HG03064 (cell line): ENCODE measurements at regions not wholly inside any gene's neighbourhood (a gene's known extent, or its start where the extent isn't known, plus 50 kb on each side); places are given as distances from the start of the nearest gene placed in this dataset.

Source experiments
- ATAC-seq: cut with Tn5 transposase; IDR thresholded peaks from one replicate; pipeline ENCODE4 v1.9.1; 2021; ENCODE audit warnings: low read depth; ENCODE audit not compliant: unreplicated experiment

DNA sequence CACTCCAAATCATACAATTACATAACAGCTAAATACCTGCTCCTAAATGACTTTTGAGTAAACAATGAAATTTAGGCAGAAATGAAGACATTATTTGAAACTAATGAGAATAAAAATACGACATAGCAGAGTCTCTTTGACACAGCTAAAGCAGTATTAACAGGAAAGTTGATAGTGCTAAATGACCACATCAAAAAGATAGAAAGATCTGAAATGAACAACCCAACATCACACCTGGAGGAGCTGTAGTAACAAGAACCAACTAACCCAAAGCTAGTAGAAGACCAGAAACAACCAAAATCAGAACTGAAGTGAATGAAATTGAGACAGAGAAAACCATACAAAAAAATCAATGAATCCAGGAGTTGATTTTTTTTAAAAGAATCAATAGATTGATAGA, 257.8 kb downstream of the ARAP2 start:
- ATAC-seq = no peak

DNA sequence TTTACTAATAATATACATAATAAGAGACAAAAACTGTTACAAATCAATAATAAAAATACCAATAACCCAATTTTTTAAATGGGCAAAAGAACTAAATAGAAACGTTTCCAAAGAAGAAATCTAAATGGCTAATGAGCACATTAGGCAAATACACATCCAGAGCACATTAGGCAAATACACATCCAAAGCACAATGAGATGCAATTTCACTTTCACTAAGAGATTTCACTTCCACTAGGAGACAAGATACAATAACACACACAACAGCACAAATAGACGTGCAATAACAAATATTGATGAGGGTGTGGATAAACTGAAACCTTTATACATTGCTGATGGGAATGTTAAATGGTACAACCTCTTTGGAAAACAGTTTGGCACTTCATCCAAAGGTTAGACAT, 250.7 kb downstream of the ARAP2 start:
- ATAC-seq = no peak

DNA sequence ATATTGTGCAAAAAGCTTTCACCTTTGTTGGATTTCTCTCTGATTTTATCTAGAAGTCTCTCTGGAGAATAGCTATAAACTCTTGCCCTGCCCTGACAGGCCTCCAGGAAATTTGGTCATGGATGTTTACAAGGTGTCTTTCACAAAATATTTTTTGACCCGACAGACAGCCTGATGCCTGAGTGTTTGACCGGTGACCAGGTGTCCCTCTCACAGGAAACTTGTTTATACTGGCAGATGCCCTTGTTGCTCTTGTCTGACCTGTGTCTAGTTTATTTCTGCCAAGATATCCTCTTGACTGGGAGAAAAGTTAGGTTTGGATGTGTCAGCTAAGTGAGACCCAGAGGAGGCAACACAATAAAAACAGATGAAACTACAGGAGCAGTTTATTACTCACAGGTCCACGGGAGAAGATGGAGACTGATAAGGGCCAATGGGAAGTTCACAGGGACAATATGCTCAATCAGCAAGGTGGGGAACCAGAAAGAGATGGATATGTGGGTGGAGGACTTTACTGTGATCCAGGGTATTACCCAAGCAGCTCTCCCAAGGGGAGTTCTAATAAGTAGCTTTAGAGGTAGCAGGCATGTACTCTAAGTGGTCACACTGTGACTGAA, 243.3 kb downstream of the ARAP2 start:
- ATAC-seq = no peak

DNA sequence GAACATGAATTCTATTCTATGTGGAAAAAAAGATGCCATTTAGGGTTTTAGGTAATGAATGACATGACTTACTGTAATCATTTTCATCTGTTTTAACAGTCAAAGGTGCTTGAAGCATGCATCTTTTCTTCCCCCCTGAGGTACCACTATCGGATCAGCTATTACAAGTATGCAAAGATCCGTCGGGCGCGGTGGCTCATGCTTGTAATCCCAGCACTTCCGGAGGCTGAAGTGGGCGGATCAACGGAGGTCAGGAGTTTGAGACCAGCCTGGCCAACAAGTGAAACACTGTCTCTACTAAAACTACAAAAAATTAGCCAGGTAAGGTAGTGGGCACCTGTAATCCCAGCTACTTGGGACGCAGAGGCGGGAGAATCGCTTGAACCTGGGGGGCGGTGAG, 241.3 kb downstream of the ARAP2 start:
- no peak for ATAC-seq

DNA sequence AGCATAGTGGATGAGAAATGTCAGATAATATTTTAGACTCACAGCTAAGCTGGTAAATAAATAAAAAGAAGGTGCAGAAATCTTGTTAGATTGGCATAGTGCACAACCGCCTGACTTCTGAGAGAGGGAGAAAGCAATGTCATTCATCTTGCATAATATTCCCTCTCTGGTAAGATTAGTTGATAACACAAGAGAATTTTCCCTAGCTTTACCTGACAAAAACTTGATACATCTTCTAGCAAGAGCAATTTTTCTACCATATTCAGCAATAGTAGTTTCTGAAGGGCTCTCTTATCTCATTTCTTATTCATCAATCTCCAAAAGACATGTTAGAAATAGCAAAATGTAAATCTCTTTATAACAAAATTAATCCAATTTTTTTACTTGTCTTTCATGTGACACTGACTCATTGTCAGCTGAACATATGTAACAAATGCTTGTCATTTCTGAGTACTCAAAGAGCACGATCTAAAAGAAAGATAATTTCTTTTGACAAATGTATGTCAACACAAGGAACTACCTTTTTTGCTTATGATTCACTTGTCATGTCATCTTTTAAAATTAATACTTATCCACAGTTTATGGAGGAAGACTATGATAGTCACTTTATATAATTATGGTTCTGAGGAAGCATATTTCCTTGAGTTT, 240.0 kb downstream of the ARAP2 start:
- ATAC-seq = no peak

DNA sequence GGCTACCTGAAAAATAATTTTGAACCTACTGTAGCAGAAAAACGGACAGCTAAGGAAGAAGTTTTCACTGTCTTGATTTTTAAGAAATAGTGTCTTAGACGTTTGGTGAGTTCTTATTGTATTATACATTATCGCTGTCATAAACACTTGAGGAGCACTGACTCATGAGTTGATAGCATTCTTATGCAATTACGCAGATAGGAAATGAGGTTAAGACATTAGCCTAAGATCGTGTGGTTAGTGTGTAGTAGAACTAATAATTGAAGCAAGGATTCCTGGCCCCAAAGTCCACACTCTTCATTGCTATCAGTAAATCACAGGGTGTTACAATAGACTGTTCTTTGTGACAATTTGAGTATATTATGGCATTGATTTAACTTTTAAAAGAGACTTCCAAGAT, 238.1 kb downstream of the ARAP2 start:
- ATAC-seq = no peak

DNA sequence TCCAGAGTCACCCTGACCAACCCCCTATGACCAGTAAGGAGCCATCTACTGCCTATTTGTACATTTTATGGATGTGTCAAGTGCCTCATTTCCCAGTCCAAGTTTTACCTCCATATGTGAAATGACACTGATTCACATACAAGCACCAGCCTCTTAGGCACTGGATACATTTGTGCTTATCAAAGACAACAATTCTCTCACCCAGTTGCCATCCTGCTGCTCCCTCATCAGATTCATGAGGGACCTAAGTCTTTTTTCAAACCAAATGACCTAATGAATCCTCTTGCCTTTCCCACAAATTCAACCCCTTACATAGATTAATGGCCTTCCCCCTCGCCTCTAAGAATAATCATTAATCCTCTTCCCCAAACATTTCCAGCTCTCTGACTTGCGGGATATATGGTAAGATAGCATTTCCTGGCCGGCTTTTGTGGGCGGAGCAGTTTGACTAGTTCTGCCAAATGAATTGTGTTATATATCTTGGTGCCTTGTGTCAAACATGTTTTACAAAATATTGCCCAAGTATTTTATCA, 233.9 kb downstream of the ARAP2 start:
- ATAC-seq = no peak

DNA sequence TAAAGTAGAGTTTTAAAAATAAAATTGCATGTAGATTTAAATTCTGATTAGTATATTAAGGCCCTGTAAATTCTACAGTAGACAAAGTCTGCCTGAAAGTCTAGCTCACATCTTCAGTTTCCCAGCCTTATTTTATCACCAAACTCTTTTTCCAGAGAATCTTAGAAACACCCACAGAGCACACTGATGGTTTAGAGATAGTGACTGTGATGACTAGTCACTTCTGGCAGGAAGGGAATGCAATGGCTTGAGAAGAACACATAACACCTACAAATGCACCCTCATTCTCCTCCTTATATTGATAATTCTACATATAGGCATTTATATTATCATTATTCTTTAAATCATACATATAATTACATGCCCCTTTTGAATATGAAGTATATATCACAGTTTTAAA, 232.9 kb downstream of the ARAP2 start:
- ATAC-seq = no peak

DNA sequence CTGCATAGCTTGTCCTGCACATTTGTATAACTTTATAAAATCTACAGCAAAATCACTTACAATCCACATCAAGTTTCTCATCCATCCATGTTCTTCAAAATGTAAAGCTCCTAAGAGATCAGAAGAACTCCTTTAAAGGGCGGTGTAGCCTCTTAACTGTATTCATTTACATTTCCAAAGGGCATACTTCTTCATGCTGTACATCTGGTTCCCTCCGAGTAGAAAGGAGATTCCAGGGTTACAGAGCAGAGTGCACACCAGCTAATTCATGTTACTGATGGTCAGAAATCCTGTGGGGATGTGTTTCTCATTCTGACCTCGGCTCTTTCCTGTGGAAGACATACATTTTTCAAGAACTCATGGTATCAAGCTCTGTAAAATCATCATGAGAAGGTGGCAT, 231.8 kb downstream of the ARAP2 start:
- no peak for ATAC-seq

DNA sequence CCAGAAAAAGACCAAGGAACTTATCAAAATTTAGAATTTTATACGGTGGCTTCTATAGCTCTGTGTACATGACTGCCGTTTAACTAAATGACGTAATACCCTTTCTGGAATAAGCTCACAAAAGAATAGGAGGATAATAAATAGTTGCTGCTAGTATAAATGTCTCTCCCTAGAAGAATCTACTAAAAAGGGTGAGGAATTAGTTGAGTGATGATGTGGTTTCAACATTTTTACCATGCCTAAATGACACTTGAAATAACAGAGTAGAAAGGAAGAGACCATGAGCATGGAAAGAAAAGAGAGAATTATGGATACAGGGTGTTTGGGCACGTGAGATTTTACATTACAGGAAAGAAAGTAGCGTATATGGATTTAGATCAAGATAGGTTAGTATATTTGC, 231.1 kb downstream of the ARAP2 start:
- no peak for ATAC-seq
